Testis (tissue), 2 donors: ENCODE measurements at regions not wholly inside any gene's neighbourhood (a gene's known extent, or its start where the extent isn't known, plus 50 kb on each side); places are given as distances from the start of the nearest gene placed in this dataset.
A peak's percentile ranks its signal among the peaks of the same experiment; 100 is the strongest.

Experiments
- DNase-seq: peaks from one replicate; pipeline ENCODE4 v3.0.0-alpha.2; 2019
- H3K27ac ChIP-seq, 2 donors: fragments of 200-600 bp; sonication (generic); one replicate each; pipeline ENCODE4 v1.5.1; 2019
- H3K27me3 ChIP-seq: fragments of 200-600 bp; sonication (generic); one replicate; pipeline ENCODE4 v1.5.1; 2019
- H3K36me3 ChIP-seq: fragments of 200-600 bp; sonication (generic); one replicate; pipeline ENCODE4 v1.5.1; 2017; ENCODE audit warnings: low read depth; ENCODE audit errors: missing control alignments
- H3K4me1 ChIP-seq: fragments of 200-600 bp; sonication (generic); one replicate; pipeline ENCODE4 v1.5.1; 2019
- H3K4me3 ChIP-seq, 2 donors: fragments of 200-600 bp; sonication (generic); one replicate each; pipeline ENCODE4 v1.5.1; 2017 to 2019
- H3K9me3 ChIP-seq: fragments of 200-600 bp; sonication (generic); one replicate; pipeline ENCODE4 v1.5.1; 2017
- CTCF ChIP-seq, 3 experiments: fragments of 450-650 bp in 2 of 3; fragments of 200-600 bp in 1 of 3; sonication (generic) in 1 of 3; IDR thresholded peaks; one replicate each; pipeline ENCODE4 v1.5.1; 2016 to 2019; ENCODE audit warnings: antibody characterized with exemption in 3 of 3, mild to moderate bottlenecking in 2 of 3, moderate library complexity in 1 of 3
- POLR2A ChIP-seq: fragments of 450-650 bp; IDR thresholded peaks from one replicate; pipeline ENCODE4 v1.6.1; 2017; ENCODE audit warnings: antibody characterized with exemption, mild to moderate bottlenecking, moderate library complexity
- WGBS, 2 donors: methylation state at CpG; one replicate each; pipeline ENCODE4 v1.1.5; 2018; 5-methylcytosine and 5-hydroxymethylcytosine counted together
- intact Hi-C: fragments of 100-400 bp; cut with DNase I; formaldehyde crosslinking; loops from one replicate; pipeline ENCODE4 v1.15.1; 2023; ENCODE audit warnings: low total_unique reads

GRCh38 chr2:38223256-38223655, 147.3 kb upstream of the CYP1B1 start:
- no peak overlapping the region for H3K4me3 ChIP-seq
- H3K36me3 ChIP-seq: no peaks in the 10 kb centered on the region
- intact Hi-C loops: no loop called here
- TF ChIP-seq CTCF (IDR thresholded peaks at IDR 0.05) (no peak), POLR2A (no peak)
- no peaks in the 10 kb centered on the region for H3K27me3 ChIP-seq
- WGBS, 2 donors: 90 to 94% methylated on average over 4 of the region's 4 CpGs
- H3K27ac ChIP-seq: no peak overlapping the region
- no peak for DNase-seq
- no peaks in the 10 kb centered on the region for H3K9me3 ChIP-seq
- no peaks in the 10 kb centered on the region for H3K4me1 ChIP-seq

DNA sequence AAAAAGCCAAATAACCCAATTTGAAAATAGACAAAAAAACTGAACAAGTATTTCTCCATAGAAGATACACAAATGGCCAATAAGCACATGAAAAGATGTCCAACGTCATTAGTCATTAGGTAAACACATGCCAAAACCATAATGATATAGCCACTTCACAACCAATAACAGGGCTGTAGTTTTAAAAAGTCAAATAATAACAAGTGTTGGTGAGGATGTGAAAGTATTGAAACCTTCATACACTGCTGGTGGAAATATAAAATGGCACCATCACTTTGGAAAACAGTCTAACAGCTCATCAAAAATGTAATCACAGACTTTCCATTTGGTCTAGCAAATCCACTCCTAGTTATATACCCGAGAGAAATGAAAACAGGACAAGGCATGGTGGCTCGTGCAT, 144.2 kb upstream of the CYP1B1 start:
- WGBS, 2 donors: 88 to 95% methylated on average over 3 of the region's 3 CpGs
- Histone ChIP-seq H3K36me3 (no peaks in the 10 kb centered on the region), H3K4me3 (no peak overlapping the region), H3K27ac (no peak overlapping the region), H3K9me3 (no peaks in the 10 kb centered on the region), H3K27me3 (no peaks in the 10 kb centered on the region), H3K4me1 (no peaks in the 10 kb centered on the region)
- intact Hi-C loops: no loop called here
- no peak for DNase-seq
- TF ChIP-seq POLR2A (no peak), CTCF (IDR thresholded peaks at IDR 0.05) (no peak)

DNA sequence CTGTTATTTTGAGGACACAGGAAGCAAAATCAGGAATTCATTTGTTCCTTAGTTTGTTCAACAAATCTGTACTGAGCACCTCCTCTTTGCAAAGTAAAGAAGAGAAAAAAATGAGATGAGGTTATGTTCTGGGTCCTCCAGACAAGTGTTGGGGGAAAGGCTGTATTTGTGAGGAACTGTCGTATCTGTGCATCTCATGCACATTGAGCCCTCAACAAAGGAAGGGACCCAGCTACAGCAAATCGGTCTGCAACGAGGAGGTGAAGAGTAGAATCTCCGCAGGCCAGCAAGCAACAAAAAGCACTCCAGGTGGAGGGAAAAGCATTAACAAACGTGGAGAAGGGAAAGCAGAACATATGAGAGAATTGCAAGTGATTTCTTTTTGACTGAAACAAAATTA, 143.0 kb upstream of the CYP1B1 start:
- H3K9me3 ChIP-seq: no peaks in the 10 kb centered on the region
- H3K4me3 ChIP-seq: no peak overlapping the region
- TF ChIP-seq CTCF (IDR thresholded peaks at IDR 0.05) (no peak), POLR2A (no peak)
- no peaks in the 10 kb centered on the region for H3K27me3 ChIP-seq
- WGBS, 2 donors: 66 to 74% methylated on average over 5 of the region's 5 CpGs
- H3K27ac ChIP-seq: no peak overlapping the region
- no peak for DNase-seq
- H3K36me3 ChIP-seq: no peaks in the 10 kb centered on the region
- H3K4me1 ChIP-seq: no peaks in the 10 kb centered on the region
- intact Hi-C loops: no loop called here

DNA sequence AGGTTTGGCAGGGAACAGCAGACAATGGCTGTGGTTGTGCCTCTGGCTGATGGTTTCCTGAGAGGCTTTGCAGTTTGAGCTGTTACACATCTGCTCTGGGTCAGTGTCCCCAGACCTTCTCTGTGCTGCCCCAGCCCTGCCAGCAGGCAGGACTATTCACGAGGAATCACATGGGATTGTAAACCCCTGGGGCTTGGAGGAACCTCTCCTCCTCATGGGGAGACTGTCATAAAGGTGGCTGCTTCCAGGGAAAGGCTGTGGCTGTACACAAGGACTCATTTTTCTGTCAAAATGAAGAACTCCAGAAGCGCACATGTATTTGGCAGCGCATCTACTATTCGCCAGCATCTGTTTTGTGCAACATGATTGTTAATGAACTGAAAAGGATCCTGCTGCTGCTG, 142.6 kb upstream of the CYP1B1 start:
- H3K27me3 ChIP-seq: no peaks in the 10 kb centered on the region
- no peaks in the 10 kb centered on the region for H3K36me3 ChIP-seq
- H3K4me1 ChIP-seq: no peaks in the 10 kb centered on the region
- intact Hi-C loops: no loop called here
- no peak overlapping the region for H3K4me3 ChIP-seq
- peak; percentile 40 for DNase-seq
- TF ChIP-seq CTCF (IDR thresholded peaks at IDR 0.05): no peak
- no peak for TF ChIP-seq POLR2A
- no peaks in the 10 kb centered on the region for H3K9me3 ChIP-seq
- peak overlapping the region in 1 of 2 donors; percentile 17 for H3K27ac ChIP-seq
- 60 to 67% methylated on average over 4 of the region's 4 CpGs for WGBS, 2 donors

- no peaks in the 10 kb centered on the region for H3K27me3 ChIP-seq
- no peak for DNase-seq
- no peaks in the 10 kb centered on the region for H3K36me3 ChIP-seq
- intact Hi-C loops: no loop called here
- 85 to 88% methylated on average over 6 of the region's 6 CpGs for WGBS, 2 donors
- H3K4me1 ChIP-seq: no peaks in the 10 kb centered on the region
- H3K27ac ChIP-seq: no peak overlapping the region
- H3K9me3 ChIP-seq: no peaks in the 10 kb centered on the region
- no peak overlapping the region for H3K4me3 ChIP-seq
- no peak for TF ChIP-seq POLR2A
- no peak for TF ChIP-seq CTCF (IDR thresholded peaks at IDR 0.05)
These were observed 141.6 kb upstream of the CYP1B1 start for GRCh38 chr2:38217401-38218188.
